ENCODE measurements at regions not wholly inside any gene's neighbourhood (a gene's known extent, or its start where the extent isn't known, plus 50 kb on each side); places are given as distances from the start of the nearest gene placed in this dataset.
"Not testable (repeated sequence)": the region's sequence is repeated elsewhere in the genome, so short reads cannot be mapped to it uniquely, and the experiment has no call there.

GRCh38 chr9:39665020-39665419 lies 309.6 kb downstream of the SPATA31A1 start:
- not testable (repeated sequence) for DNase-seq (ENCODE audit: low read depth)

- DNase-seq (ENCODE audit: low read depth) = not testable (repeated sequence)
Observed at GRCh38 chr9:39674437-39675210, 319.2 kb downstream of the SPATA31A1 start.

- not testable (repeated sequence) for DNase-seq (ENCODE audit: low read depth)
Observed at GRCh38 chr9:39675211-39675553, 319.7 kb downstream of the SPATA31A1 start.

GRCh38 chr9:39678534-39679263 lies 323.2 kb downstream of the SPATA31A1 start:
- DNase-seq (ENCODE audit: low read depth) = not testable (repeated sequence)

- not testable (repeated sequence) for DNase-seq (ENCODE audit: low read depth)
Observed at GRCh38 chr9:39680694-39681401, 325.4 kb downstream of the SPATA31A1 start.

GRCh38 chr9:39728862-39729261 lies 373.4 kb downstream of the SPATA31A1 start:
- not testable (repeated sequence) for DNase-seq (ENCODE audit: low read depth)

- DNase-seq (ENCODE audit: low read depth) = not testable (repeated sequence)
Observed at GRCh38 chr9:39744898-39745297, 389.4 kb downstream of the SPATA31A1 start.

GRCh38 chr9:39775570-39775969 lies 420.1 kb downstream of the SPATA31A1 start:
- not testable (repeated sequence) for DNase-seq (ENCODE audit: low read depth)

- DNase-seq (ENCODE audit: low read depth) = not testable (repeated sequence)
Observed at GRCh38 chr9:39791356-39791755, 435.9 kb downstream of the SPATA31A1 start.

GRCh38 chr9:39797935-39798334 lies 442.5 kb downstream of the SPATA31A1 start:
- DNase-seq (ENCODE audit: low read depth) = not testable (repeated sequence)

- DNase-seq (ENCODE audit: low read depth) = not testable (repeated sequence)
Observed at GRCh38 chr9:39799252-39799651, 443.8 kb downstream of the SPATA31A1 start.

- not testable (repeated sequence) for DNase-seq (ENCODE audit: low read depth)
Observed at GRCh38 chr9:39802561-39802960, 447.1 kb downstream of the SPATA31A1 start.

- not testable (repeated sequence) for DNase-seq (ENCODE audit: low read depth)
Observed at GRCh38 chr9:39809401-39810226, 454.1 kb downstream of the SPATA31A1 start.

- not testable (repeated sequence) for DNase-seq (ENCODE audit: low read depth)
Observed at GRCh38 chr9:39810401-39810800, 454.9 kb downstream of the SPATA31A1 start.

- not testable (repeated sequence) for DNase-seq (ENCODE audit: low read depth)
Observed at GRCh38 chr9:39811615-39812014, 456.1 kb downstream of the SPATA31A1 start.

- not testable (repeated sequence) for DNase-seq (ENCODE audit: low read depth)
Observed at GRCh38 chr9:39828457-39828856, 473.0 kb downstream of the SPATA31A1 start.

All from forelimb muscle (tissue), 1 donor.